H1 (cell line): ENCODE measurements at regions not wholly inside any gene's neighbourhood (a gene's known extent, or its start where the extent isn't known, plus 50 kb on each side); places are given as distances from the start of the nearest gene placed in this dataset.

Experiments
- EGR1 ChIP-seq: IDR thresholded peaks from 2 replicates; pipeline ENCODE4 v1.6.1; 2011; ENCODE audit warnings: low read depth, low read length, borderline replicate concordance
- KDM4A ChIP-seq: IDR thresholded peaks from one replicate; pipeline ENCODE4 v1.7.1; 2012; ENCODE audit warnings: low read depth, mild to moderate bottlenecking, moderate library complexity, low read length, inconsistent platforms; ENCODE audit not compliant: severe bottlenecking
- RNF2 ChIP-seq: fragments of 200-900, 300-1000 bp; sonication (generic); IDR thresholded peaks from 2 replicates; pipeline ENCODE4 v1.7.1; 2016; ENCODE audit warnings: borderline replicate concordance, low read depth, mild to moderate bottlenecking, antibody characterized with exemption, low read length; ENCODE audit not compliant: poor library complexity, severe bottlenecking; ENCODE audit errors: missing control alignments
- SIX5 ChIP-seq: IDR thresholded peaks from 2 replicates; pipeline ENCODE4 v1.6.1; 2011; ENCODE audit warnings: mild to moderate bottlenecking, low read depth, low read length
- SP1 ChIP-seq: IDR thresholded peaks from 2 replicates; pipeline ENCODE4 v1.6.1; 2011; ENCODE audit warnings: low read depth, low read length
- SRF ChIP-seq: IDR thresholded peaks from 2 replicates; pipeline ENCODE4 v1.6.1; 2011; ENCODE audit warnings: mild to moderate bottlenecking, low read depth, low read length, moderate library complexity

GRCh38 chr6:22622813-22623212 lies 53.4 kb downstream of the HDGFL1 start (continued):
- TF ChIP-seq EGR1 (no peak), SP1 (no peak), SIX5 (no peak), SRF (no peak), RNF2 (no peak), KDM4A (no peak)
- TF ChIP-seq, all 59 proteins: peak for 0
